HG02571 (cell line): ENCODE measurements at regions not wholly inside any gene's neighbourhood (a gene's known extent, or its start where the extent isn't known, plus 50 kb on each side); places are given as distances from the start of the nearest gene placed in this dataset.
"Not testable (repeated sequence)": the region's sequence is repeated elsewhere in the genome, so short reads cannot be mapped to it uniquely, and the experiment has no call there.

Source experiments
- ATAC-seq: cut with Tn5 transposase; IDR thresholded peaks from one replicate; pipeline ENCODE4 v1.9.1; 2021; ENCODE audit warnings: mild to moderate bottlenecking, moderate library complexity; ENCODE audit not compliant: unreplicated experiment

- no peak for ATAC-seq
Measured at GRCh38 chr19:28154077-28154476, 1058.9 kb downstream of the UQCRFS1 start.

GRCh38 chr19:28153123-28153522, 1059.8 kb downstream of the UQCRFS1 start:
- no peak for ATAC-seq

- no peak for ATAC-seq
Measured at GRCh38 chr19:28152195-28152594, 1060.8 kb downstream of the UQCRFS1 start.

- ATAC-seq = no peak
Measured at GRCh38 chr19:28150129-28150528, 1062.8 kb downstream of the UQCRFS1 start.

- ATAC-seq = no peak
Measured at GRCh38 chr19:28148554-28148953, 1064.4 kb downstream of the UQCRFS1 start.

- ATAC-seq = no peak
Measured at GRCh38 chr19:28142258-28142657, 1070.7 kb downstream of the UQCRFS1 start.

GRCh38 chr19:28140201-28140600, 1072.8 kb downstream of the UQCRFS1 start:
- no peak for ATAC-seq

GRCh38 chr19:28137772-28138171, 1075.2 kb downstream of the UQCRFS1 start:
- no peak for ATAC-seq

- ATAC-seq = no peak
Measured at GRCh38 chr19:28136796-28137195, 1076.2 kb downstream of the UQCRFS1 start.

- ATAC-seq = no peak
Measured at GRCh38 chr19:28135825-28136224, 1077.1 kb downstream of the UQCRFS1 start.

GRCh38 chr19:28134311-28134710, 1078.6 kb downstream of the UQCRFS1 start:
- ATAC-seq = no peak

GRCh38 chr19:28130881-28131280, 1082.1 kb downstream of the UQCRFS1 start:
- not testable (repeated sequence) for ATAC-seq

- no peak for ATAC-seq
Measured at GRCh38 chr19:28130066-28130511, 1082.9 kb downstream of the UQCRFS1 start.

GRCh38 chr19:28128341-28128740, 1084.6 kb downstream of the UQCRFS1 start:
- ATAC-seq = no peak

- no peak for ATAC-seq
Measured at GRCh38 chr19:28126135-28126898, 1086.6 kb downstream of the UQCRFS1 start.

- ATAC-seq = no peak
Measured at GRCh38 chr19:28122734-28123133, 1090.2 kb downstream of the UQCRFS1 start.

GRCh38 chr19:28118235-28118634, 1094.7 kb downstream of the UQCRFS1 start:
- ATAC-seq = no peak

GRCh38 chr19:28117143-28117542, 1095.8 kb downstream of the UQCRFS1 start:
- ATAC-seq = no peak

GRCh38 chr19:28116379-28116778, 1096.6 kb downstream of the UQCRFS1 start:
- ATAC-seq = not testable (repeated sequence)

- no peak for ATAC-seq
Measured at GRCh38 chr19:28103921-28104320, 1109.0 kb downstream of the UQCRFS1 start.

GRCh38 chr19:28084659-28085157, 1128.2 kb downstream of the UQCRFS1 start:
- not testable (repeated sequence) for ATAC-seq

- no peak for ATAC-seq
Measured at GRCh38 chr19:28076628-28077027, 1136.3 kb downstream of the UQCRFS1 start.

- no peak for ATAC-seq
Measured at GRCh38 chr19:28075229-28075628, 1137.7 kb downstream of the UQCRFS1 start.
